Loucy (cell line): ENCODE measurements at regions not wholly inside any gene's neighbourhood (a gene's known extent, or its start where the extent isn't known, plus 50 kb on each side); places are given as distances from the start of the nearest gene placed in this dataset.

Experiments
- H2AFZ ChIP-seq: fragments of 200-600 bp; sonication (generic); 2 replicates; pipeline ENCODE4 v1.6.0; 2016; ENCODE audit warnings: antibody characterized with exemption, mild to moderate bottlenecking, low read length, moderate library complexity
- H3F3A ChIP-seq: fragments of 200-600 bp; 2 replicates; pipeline ENCODE4 v1.6.0; 2016; ENCODE audit warnings: antibody characterized with exemption, low read depth, mild to moderate bottlenecking
- H3K27me3 ChIP-seq: fragments of 200-600 bp; sonication (generic); 2 replicates; pipeline ENCODE4 v1.6.1; 2014; ENCODE audit warnings: low read length, mild to moderate bottlenecking; ENCODE audit not compliant: insufficient read depth, poor library complexity, severe bottlenecking
- H3K36me3 ChIP-seq: fragments of 200-600 bp; sonication (generic); 2 replicates; pipeline ENCODE4 v1.6.1; 2016; ENCODE audit warnings: low read length; ENCODE audit not compliant: insufficient read depth
- H3K4me1 ChIP-seq: fragments of 200-600 bp; sonication (generic); 2 replicates; pipeline ENCODE4 v1.5.1; 2014; ENCODE audit warnings: low read length, mild to moderate bottlenecking; ENCODE audit not compliant: insufficient read depth, poor library complexity, severe bottlenecking
- H3K4me2 ChIP-seq: fragments of 200-600 bp; sonication (generic); 2 replicates; pipeline ENCODE4 v1.6.0; 2014; ENCODE audit warnings: antibody characterized with exemption, low read length, low read depth, mild to moderate bottlenecking; ENCODE audit not compliant: poor library complexity, severe bottlenecking
- H3K4me3 ChIP-seq: fragments of 200-600 bp; sonication (generic); 2 replicates; pipeline ENCODE4 v1.5.1; 2014; ENCODE audit warnings: low read length, mild to moderate bottlenecking, mixed read lengths; ENCODE audit not compliant: poor library complexity, severe bottlenecking
- H3K79me2 ChIP-seq: fragments of 200-600 bp; sonication (generic); 2 replicates; pipeline ENCODE4 v1.6.1; 2014; ENCODE audit warnings: low read length; ENCODE audit not compliant: insufficient read depth
- H3K9ac ChIP-seq: fragments of 200-600 bp; sonication (generic); 2 replicates; pipeline ENCODE4 v1.6.0; 2014; ENCODE audit warnings: mild to moderate bottlenecking, low read depth, low read length, moderate library complexity; ENCODE audit not compliant: poor library complexity, severe bottlenecking
- H3K9me2 ChIP-seq: fragments of 200-600 bp; sonication (generic); replicated peaks from 2 replicates; pipeline ENCODE4 v1.6.1; 2016; ENCODE audit warnings: low read depth, low read length, mixed read lengths
- H3K9me3 ChIP-seq: fragments of 200-600 bp; sonication (generic); 2 replicates; pipeline ENCODE4 v1.6.1; 2014; ENCODE audit warnings: mild to moderate bottlenecking, antibody characterized with exemption, low read length, low read depth; ENCODE audit not compliant: insufficient read depth
- H4K20me1 ChIP-seq: fragments of 200-600 bp; sonication (generic); 2 replicates; pipeline ENCODE4 v1.6.0; 2014; ENCODE audit warnings: antibody characterized with exemption, low read length, mild to moderate bottlenecking; ENCODE audit not compliant: insufficient read depth, poor library complexity, severe bottlenecking
- EZH2phosphoT487 ChIP-seq: fragments of 200-600 bp; IDR thresholded peaks from 2 replicates; pipeline ENCODE4 v1.6.1; 2018; ENCODE audit warnings: antibody characterized with exemption, mild to moderate bottlenecking, moderate library complexity, borderline replicate concordance
- TF ChIP-seq, protein P1 (sequence below): fragments of 200-600 bp; sonication (generic); conservative IDR thresholded peaks from 2 replicates; pipeline ENCODE4 v1.5.1; 2014; ENCODE audit warnings: mild to moderate bottlenecking, antibody characterized with exemption, low read length

DNA sequence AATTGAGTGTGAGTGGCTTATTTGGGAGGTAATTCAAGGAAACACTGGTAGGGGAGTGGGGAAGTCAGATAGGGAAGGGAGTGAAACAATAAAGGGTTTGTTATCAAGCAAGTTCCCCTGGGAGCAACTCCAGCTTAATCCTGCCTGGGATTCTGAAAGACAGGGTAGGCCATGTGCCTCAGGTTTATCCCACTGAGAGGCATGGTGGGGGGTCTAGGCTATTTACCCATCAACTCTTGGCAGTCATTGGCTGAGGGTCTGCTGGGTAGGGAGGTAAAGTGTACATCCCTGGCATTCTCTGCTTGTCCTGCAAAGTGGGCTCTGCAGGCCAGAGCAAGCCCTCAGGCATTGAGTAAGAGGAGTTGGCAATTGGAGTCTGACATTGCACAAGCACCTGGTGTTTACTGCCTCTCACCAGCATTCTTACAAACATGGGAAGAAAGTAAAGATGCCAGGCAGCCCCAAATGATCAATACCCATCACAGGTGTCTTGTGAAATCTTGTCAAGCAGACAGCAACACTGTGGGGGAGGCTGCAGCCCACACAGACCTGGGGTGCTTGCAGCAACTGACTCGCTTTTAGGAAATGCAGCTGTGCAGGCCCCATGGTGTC is 169.3 kb downstream of the KTN1 start:
- no peak overlapping the region for H2AFZ ChIP-seq

DNA sequence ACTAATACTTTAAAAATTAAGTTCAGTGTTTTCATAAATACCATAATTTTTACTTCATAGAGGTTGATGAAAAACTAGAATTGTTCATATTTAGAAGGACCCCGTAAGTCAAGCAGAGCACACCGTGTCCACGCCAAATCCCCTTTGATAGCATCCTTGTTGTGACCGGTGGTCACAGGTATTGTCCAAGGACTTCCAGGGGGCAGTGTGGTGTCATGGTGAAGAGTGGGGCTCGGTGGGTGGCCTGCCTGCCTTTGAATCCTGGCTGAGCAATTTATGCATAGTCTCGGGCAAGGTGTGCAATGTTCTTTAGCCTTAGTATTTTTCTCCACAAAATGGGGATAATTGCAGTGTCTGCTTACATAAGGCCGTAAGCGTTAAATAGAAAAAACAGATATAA is 169.9 kb downstream of the KTN1 start:
- Histone ChIP-seq H2AFZ (no peak overlapping the region), H3K9me3 (no peaks in the 10 kb centered on the region), H3K9ac (no peak overlapping the region), H4K20me1 (no peaks in the 10 kb centered on the region), H3K79me2 (no peaks in the 10 kb centered on the region), H3K4me1 (no peaks in the 10 kb centered on the region), H3K36me3 (no peaks in the 10 kb centered on the region), H3K4me3 (no peak overlapping the region), H3K9me2 (no peaks in the 10 kb centered on the region), H3K27me3 (no peaks in the 10 kb centered on the region), H3F3A (no peaks in the 10 kb centered on the region), H3K4me2 (no peak overlapping the region)
- TF ChIP-seq, protein P1, sequence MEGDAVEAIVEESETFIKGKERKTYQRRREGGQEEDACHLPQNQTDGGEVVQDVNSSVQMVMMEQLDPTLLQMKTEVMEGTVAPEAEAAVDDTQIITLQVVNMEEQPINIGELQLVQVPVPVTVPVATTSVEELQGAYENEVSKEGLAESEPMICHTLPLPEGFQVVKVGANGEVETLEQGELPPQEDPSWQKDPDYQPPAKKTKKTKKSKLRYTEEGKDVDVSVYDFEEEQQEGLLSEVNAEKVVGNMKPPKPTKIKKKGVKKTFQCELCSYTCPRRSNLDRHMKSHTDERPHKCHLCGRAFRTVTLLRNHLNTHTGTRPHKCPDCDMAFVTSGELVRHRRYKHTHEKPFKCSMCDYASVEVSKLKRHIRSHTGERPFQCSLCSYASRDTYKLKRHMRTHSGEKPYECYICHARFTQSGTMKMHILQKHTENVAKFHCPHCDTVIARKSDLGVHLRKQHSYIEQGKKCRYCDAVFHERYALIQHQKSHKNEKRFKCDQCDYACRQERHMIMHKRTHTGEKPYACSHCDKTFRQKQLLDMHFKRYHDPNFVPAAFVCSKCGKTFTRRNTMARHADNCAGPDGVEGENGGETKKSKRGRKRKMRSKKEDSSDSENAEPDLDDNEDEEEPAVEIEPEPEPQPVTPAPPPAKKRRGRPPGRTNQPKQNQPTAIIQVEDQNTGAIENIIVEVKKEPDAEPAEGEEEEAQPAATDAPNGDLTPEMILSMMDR: no peak
- no peak for TF ChIP-seq EZH2phosphoT487

More for the DNA sequence above, 169.3 kb downstream of the KTN1 start:
- TF ChIP-seq, protein P1: no peak
- no peak for TF ChIP-seq EZH2phosphoT487
- no peaks in the 10 kb centered on the region for H3K4me1 ChIP-seq
- H4K20me1 ChIP-seq: no peaks in the 10 kb centered on the region
- no peak overlapping the region for H3K9ac ChIP-seq
- no peak overlapping the region for H3K4me3 ChIP-seq
- no peaks in the 10 kb centered on the region for H3K27me3 ChIP-seq
- no peaks in the 10 kb centered on the region for H3K79me2 ChIP-seq
- H3K36me3 ChIP-seq: no peaks in the 10 kb centered on the region
- no peak overlapping the region for H3K4me2 ChIP-seq
- no peaks in the 10 kb centered on the region for H3K9me3 ChIP-seq
- H3K9me2 ChIP-seq: no peaks in the 10 kb centered on the region
- no peaks in the 10 kb centered on the region for H3F3A ChIP-seq

DNA sequence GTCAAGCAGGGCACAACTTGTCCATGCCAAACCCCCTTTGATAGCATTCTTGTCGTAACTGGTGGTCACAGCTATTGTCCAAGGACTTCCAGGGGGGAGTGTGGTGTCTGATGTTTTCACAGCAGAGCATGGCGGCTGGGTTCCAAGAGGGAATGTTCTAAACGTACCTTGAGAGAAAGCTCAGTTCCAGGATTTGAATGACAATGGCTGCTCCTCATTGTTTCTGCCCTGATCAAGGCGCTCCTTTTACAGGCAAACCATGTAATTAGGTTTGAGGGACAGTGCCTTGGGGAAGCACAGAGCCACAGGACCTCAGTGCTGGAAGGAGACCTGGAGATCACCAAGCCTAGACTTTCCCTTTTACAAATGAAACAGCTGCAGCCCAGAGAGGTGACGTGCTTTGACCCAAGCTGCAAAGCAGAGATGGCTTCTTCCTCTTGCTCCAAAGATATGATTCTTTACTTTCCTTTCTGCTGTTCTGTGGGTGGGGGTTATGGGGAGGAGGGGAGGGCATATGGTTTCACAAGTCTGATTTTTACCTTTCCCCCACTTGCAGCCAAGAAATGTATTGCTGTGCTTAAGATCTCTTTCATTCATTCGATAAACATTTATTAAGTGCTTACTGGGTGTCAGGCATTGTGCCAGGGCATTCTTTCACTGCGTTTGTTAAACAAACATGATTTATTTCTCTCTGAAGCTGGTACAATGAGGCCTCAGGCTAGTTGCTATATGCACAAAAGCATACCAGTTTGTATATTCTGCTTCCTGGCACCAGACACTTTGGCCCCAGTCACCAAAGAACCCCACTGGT is 172.8 kb downstream of the KTN1 start:
- Histone ChIP-seq H3K4me1 (no peaks in the 10 kb centered on the region), H3F3A (no peaks in the 10 kb centered on the region), H3K4me2 (no peak overlapping the region), H3K27me3 (no peaks in the 10 kb centered on the region), H3K79me2 (no peaks in the 10 kb centered on the region), H3K4me3 (no peak overlapping the region), H3K9me3 (no peaks in the 10 kb centered on the region), H3K9me2 (no peaks in the 10 kb centered on the region), H3K9ac (no peak overlapping the region), H4K20me1 (no peaks in the 10 kb centered on the region), H2AFZ (no peak overlapping the region), H3K36me3 (no peaks in the 10 kb centered on the region)
- TF ChIP-seq, protein P1: no peak
